ENCODE measurements at regions not wholly inside any gene's neighbourhood (a gene's known extent, or its start where the extent isn't known, plus 50 kb on each side); places are given as distances from the start of the nearest gene placed in this dataset.

DNA sequence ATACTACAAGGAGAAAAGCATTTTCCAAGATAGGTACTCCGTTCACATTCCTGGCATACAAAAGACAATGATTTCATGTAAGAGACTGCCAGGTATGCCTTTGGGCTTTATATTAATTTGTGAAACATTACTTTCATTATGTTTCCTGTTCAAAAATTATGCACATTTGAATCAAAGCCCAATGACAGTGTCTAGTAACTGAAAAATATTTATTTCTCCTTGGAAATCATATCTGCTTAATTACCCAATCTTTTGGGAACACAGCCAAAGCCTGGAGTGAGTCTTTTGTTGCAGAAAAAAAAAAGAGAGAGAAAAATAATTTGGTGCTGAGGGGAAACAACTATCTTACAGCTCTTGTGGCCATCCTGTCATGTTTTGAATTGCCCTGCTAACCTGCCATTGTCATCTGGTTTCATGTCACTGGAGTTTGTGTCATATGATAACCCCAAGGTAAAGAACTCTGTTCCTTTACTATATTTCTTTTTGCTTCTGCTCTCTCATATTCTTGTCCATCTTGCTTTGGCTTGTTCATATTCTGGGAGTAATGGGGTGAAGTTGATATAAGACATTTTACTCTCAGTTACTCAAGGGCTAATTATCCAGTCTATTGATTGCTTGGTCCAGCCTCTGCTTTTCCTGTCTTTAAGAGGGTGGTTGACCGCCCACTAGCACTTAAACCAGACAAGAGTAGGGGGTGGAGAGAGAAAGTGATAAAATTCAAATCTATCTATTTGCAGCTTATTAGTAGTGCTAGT is 238.3 kb upstream of the NUDT12 start:
- Histone ChIP-seq H3K79me2 (no peaks in the 10 kb centered on the region), H3K27me3 (no peaks in the 10 kb centered on the region), H3K27ac (no peak overlapping the region), H2AFZ (no peak overlapping the region), H3K4me1 (ENCODE audit: insufficient read depth) (no peaks in the 10 kb centered on the region), H3K4me3 (no peak overlapping the region), H3K9me2 (replicated peaks; ENCODE audit: insufficient read depth) (no peaks in the 10 kb centered on the region), H4K20me1 (ENCODE audit: insufficient read depth, poor library complexity, severe bottlenecking) (no peaks in the 10 kb centered on the region), H3K4me2 (no peak overlapping the region), H3K9me3 (ENCODE audit: low read depth) (no peaks in the 10 kb centered on the region), H3K36me3 (replicated peaks; ENCODE audit: insufficient read depth, low read depth) (no peaks in the 10 kb centered on the region)
- WGBS (ENCODE audit: low lambda C conversion rate, missing lambda C conversion rate): 48% methylated on average over 2 of the region's 2 CpGs
- DNase-seq (ENCODE audit: low spot score): no peak
- TF ChIP-seq, protein P1, sequence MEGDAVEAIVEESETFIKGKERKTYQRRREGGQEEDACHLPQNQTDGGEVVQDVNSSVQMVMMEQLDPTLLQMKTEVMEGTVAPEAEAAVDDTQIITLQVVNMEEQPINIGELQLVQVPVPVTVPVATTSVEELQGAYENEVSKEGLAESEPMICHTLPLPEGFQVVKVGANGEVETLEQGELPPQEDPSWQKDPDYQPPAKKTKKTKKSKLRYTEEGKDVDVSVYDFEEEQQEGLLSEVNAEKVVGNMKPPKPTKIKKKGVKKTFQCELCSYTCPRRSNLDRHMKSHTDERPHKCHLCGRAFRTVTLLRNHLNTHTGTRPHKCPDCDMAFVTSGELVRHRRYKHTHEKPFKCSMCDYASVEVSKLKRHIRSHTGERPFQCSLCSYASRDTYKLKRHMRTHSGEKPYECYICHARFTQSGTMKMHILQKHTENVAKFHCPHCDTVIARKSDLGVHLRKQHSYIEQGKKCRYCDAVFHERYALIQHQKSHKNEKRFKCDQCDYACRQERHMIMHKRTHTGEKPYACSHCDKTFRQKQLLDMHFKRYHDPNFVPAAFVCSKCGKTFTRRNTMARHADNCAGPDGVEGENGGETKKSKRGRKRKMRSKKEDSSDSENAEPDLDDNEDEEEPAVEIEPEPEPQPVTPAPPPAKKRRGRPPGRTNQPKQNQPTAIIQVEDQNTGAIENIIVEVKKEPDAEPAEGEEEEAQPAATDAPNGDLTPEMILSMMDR (IDR thresholded peaks at IDR 0.05; ENCODE audit: poor library complexity): no peak
- no peak for TF ChIP-seq EZH2 (IDR thresholded peaks at IDR 0.05; ENCODE audit: borderline replicate concordance)
- no peak for TF ChIP-seq EZH2phosphoT487 (IDR thresholded peaks at IDR 0.05; ENCODE audit: low read depth, severe bottlenecking, unreplicated experiment)

DNA sequence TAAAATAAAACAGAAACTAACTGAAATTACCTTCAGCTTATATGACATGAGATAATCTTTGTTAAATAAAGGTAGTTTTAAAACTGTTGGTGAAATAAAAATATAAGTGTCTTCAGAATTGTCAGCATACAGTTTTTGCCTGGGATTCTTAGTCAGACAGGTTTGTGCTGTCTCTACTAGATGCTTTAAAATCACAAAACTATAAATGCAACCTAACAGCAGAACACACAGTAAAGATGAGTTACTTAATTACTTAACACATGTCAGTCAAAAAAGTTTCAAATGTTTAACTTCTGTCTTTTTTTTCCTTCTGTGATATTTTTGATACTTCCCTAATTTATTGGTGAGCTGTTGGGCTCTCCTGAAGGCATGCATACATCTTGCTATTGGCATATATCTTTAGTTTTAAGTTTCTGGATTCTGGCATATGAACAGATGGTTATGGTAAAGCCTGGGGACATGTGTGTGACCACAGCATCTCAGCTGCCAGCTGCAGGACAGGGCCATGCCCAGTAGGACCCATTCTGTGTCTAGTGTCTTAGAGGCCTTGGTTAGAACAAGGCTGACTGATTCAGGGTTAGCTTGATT is 231.1 kb upstream of the NUDT12 start:
- Histone ChIP-seq H3K27ac (no peak overlapping the region), H4K20me1 (ENCODE audit: insufficient read depth, poor library complexity, severe bottlenecking) (no peaks in the 10 kb centered on the region), H3K79me2 (no peaks in the 10 kb centered on the region), H3K36me3 (replicated peaks; ENCODE audit: insufficient read depth, low read depth) (no peaks in the 10 kb centered on the region), H2AFZ (no peak overlapping the region), H3K27me3 (no peaks in the 10 kb centered on the region), H3K4me2 (no peak overlapping the region), H3K9me2 (replicated peaks; ENCODE audit: insufficient read depth) (no peaks in the 10 kb centered on the region), H3K4me1 (ENCODE audit: insufficient read depth) (no peaks in the 10 kb centered on the region), H3K4me3 (no peak overlapping the region), H3K9me3 (ENCODE audit: low read depth) (peaks cover 6% of the 10 kb centered on the region)
- DNase-seq (ENCODE audit: low spot score): no peak
- no peak for TF ChIP-seq EZH2phosphoT487 (IDR thresholded peaks at IDR 0.05; ENCODE audit: low read depth, severe bottlenecking, unreplicated experiment)
- no peak for TF ChIP-seq EZH2 (IDR thresholded peaks at IDR 0.05; ENCODE audit: borderline replicate concordance)
- TF ChIP-seq, protein P1 (IDR thresholded peaks at IDR 0.05; ENCODE audit: poor library complexity): no peak

DNA sequence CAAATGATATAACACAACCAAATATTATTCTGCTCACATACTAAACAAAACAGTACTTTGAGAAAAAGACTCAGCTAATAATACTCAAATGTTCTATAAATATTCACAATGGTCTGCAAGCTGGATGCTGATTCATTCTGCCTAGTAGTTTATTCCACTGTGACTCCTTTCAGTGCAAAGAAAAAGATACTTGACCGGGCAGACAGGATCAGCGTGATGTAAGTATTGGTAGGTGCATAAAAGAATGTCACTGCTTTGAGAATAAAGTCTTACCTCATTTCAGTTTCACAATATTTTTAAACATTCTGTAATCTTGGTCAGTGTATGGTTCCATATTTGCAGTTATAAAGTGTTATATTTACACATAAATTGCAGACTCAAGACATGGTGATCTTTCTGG is 223.0 kb upstream of the NUDT12 start:
- H3K36me3 ChIP-seq (replicated peaks; ENCODE audit: insufficient read depth, low read depth): no peaks in the 10 kb centered on the region
- no peaks in the 10 kb centered on the region for H3K9me2 ChIP-seq (replicated peaks; ENCODE audit: insufficient read depth)
- no peak overlapping the region for H3K4me2 ChIP-seq
- H4K20me1 ChIP-seq (ENCODE audit: insufficient read depth, poor library complexity, severe bottlenecking): no peaks in the 10 kb centered on the region
- no peak overlapping the region for H3K4me3 ChIP-seq
- TF ChIP-seq EZH2phosphoT487 (IDR thresholded peaks at IDR 0.05; ENCODE audit: low read depth, severe bottlenecking, unreplicated experiment): no peak
- no peak for TF ChIP-seq EZH2 (IDR thresholded peaks at IDR 0.05; ENCODE audit: borderline replicate concordance)
- TF ChIP-seq, protein P1 (IDR thresholded peaks at IDR 0.05; ENCODE audit: poor library complexity): no peak
- no peaks in the 10 kb centered on the region for H3K27me3 ChIP-seq
- H3K9me3 ChIP-seq (ENCODE audit: low read depth): no peaks in the 10 kb centered on the region
- WGBS (ENCODE audit: low lambda C conversion rate, missing lambda C conversion rate): 92% methylated on average over 2 of the region's 2 CpGs
- H3K27ac ChIP-seq: no peak overlapping the region
- no peaks in the 10 kb centered on the region for H3K4me1 ChIP-seq (ENCODE audit: insufficient read depth)
- no peaks in the 10 kb centered on the region for H3K79me2 ChIP-seq
- no peak for DNase-seq (ENCODE audit: low spot score)
- no peak overlapping the region for H2AFZ ChIP-seq
